ENCODE measurements at regions not wholly inside any gene's neighbourhood (a gene's known extent, or its start where the extent isn't known, plus 50 kb on each side); places are given as distances from the start of the nearest gene placed in this dataset.
"Not testable (repeated sequence)": the region's sequence is repeated elsewhere in the genome, so short reads cannot be mapped to it uniquely, and the experiment has no call there.

DNA sequence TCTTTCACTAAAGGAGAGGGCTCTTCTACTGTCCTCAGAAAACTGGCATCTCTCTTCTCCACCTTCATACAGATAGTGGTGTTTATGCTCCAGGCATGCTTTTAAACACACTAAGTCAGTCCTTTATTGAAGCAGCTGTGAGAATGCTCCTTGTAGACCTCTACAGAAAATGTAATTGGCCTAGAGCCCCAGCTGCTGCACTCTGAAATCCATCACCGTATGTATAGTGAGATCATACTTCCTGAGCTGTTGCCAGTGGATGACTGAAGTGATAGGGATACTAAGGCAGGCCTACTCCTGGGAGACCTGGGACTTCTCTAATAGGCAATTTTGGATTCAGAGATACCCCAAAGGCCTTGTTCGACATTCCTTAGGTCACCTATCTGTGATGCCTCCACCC, 535.4 kb downstream of the RPS29 start:
- 56% methylated on average over 1 of the region's 2 CpGs for WGBS (ENCODE audit: insufficient coverage)
- H3K36me3 ChIP-seq (ENCODE audit: control insufficient read depth in 2 of 2, extremely low read depth in 1 of 2, insufficient read depth in 1 of 2, low read length in 1 of 2), result no peaks in the 10 kb centered on the region
- Mint-ChIP-seq H3K27me3 (no peaks in the 10 kb centered on the region), H3K4me1 (no peaks in the 10 kb centered on the region), H3K36me3 (no peaks in the 10 kb centered on the region), H3K4me3 (no peak overlapping the region), H3K9me3 (peaks cover 0 to 10% (median 0%) of the 10 kb centered on the region in 3 donors), H3K27ac (no peak overlapping the region)
- no peak for ATAC-seq (replicated peaks in 1 of 4)
- no peaks in the 10 kb centered on the region for H3K27me3 ChIP-seq (replicated peaks in 1 of 2; ENCODE audit: control insufficient read depth in 2 of 2, extremely low read depth in 1 of 2, insufficient read depth in 2 of 2, low read length in 1 of 2)
- no peak for DNase-seq
- no peaks in the 10 kb centered on the region for H3K4me1 ChIP-seq (ENCODE audit: control insufficient read depth in 1 of 2, extremely low read depth in 1 of 2, insufficient read depth in 2 of 2, low read length in 2 of 2)
- ChIA-PET CTCF (no interaction called here), POLR2A (no interaction called here)
- H3K9me3 ChIP-seq, result no peaks in the 10 kb centered on the region
- no peak overlapping the region for H3K27ac ChIP-seq (ENCODE audit: low read length)
- no peak overlapping the region for H3K4me3 ChIP-seq (ENCODE audit: control insufficient read depth in 1 of 2, extremely low read depth in 1 of 2, low read length in 1 of 2)

DNA sequence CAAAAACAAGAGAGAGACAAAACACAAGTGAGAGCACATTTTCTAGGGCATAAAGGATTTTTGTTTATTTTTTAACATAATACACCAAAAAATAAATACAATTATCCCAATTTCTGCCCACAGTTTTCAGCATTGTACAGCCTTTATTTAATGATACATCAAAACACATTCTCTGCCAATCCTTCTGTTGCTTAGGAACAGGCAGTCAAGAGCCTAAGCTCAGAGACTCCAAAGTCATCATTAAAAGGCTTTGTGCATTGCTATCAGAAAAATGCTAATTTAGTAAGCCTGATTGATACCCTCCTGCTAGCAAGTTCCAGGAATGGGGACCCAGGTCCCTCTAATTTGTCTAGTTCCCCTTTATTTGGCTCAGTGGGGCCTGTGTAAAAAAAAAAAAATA, 536.5 kb downstream of the RPS29 start:
- Histone ChIP-seq H3K36me3 (ENCODE audit: control insufficient read depth in 2 of 2, extremely low read depth in 1 of 2, insufficient read depth in 1 of 2, low read length in 1 of 2) (no peaks in the 10 kb centered on the region), H3K27ac (ENCODE audit: low read length) (no peak overlapping the region), H3K27me3 (replicated peaks in 1 of 2; ENCODE audit: control insufficient read depth in 2 of 2, extremely low read depth in 1 of 2, insufficient read depth in 2 of 2, low read length in 1 of 2) (no peaks in the 10 kb centered on the region), H3K4me1 (ENCODE audit: control insufficient read depth in 1 of 2, extremely low read depth in 1 of 2, insufficient read depth in 2 of 2, low read length in 2 of 2) (no peaks in the 10 kb centered on the region), H3K9me3 (no peaks in the 10 kb centered on the region), H3K4me3 (ENCODE audit: control insufficient read depth in 1 of 2, extremely low read depth in 1 of 2, low read length in 1 of 2) (no peak overlapping the region)
- Mint-ChIP-seq H3K4me1 (no peaks in the 10 kb centered on the region), H3K9me3 (peaks cover 0 to 10% (median 0%) of the 10 kb centered on the region in 3 donors), H3K27me3 (no peaks in the 10 kb centered on the region), H3K36me3 (no peaks in the 10 kb centered on the region), H3K27ac (no peak overlapping the region), H3K4me3 (no peak overlapping the region)
- DNase-seq (no peak), ATAC-seq (replicated peaks in 1 of 4) (no peak)
- ChIA-PET POLR2A (no interaction called here), CTCF (no interaction called here)

DNA sequence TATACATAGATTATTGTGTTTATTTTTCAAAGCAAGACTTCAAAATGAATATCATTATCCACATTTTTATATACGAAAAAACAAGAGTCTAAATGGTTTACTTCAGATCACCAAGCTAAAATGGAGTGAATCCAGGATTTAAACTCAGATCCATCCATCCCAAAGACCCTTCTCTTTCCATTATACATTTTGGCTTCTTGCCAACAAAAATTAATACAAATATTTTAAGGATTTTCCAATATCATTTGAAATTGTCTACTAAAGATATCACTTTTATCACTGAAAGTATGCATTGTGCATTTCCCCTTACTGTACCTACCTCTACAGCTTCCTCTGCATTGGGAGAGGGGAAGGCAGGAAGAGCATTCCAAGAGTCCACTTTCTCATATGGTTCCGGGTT, 541.2 kb downstream of the RPS29 start:
- H3K27me3 Mint-ChIP-seq, result no peaks in the 10 kb centered on the region
- 89% methylated on average over 1 of the region's 2 CpGs for WGBS (ENCODE audit: insufficient coverage)

DNA sequence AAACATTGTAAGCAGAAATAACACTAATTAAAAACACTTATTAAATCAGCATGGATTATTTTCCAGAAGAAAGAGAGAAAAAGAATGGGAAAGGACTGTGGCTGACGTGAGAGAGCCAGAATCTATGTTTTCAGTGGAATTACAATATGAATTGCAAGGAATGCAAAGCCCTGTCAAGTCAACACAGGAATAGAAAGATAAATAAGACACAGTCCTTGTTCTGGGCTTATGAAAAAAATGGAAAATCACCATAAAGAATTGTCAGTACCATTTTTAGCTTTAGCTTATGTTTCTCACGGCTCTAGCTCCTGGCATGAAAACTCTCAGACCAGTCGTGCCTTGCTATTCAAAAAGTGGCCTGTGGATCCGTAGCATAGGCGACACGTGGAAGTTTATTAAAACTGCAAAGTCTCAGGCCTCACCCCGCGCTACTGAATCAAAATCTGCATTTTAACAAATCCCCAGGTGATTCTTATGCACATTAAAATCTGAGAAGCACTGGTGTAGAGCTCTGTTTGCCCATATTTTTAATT, 549.1 kb downstream of the RPS29 start:
- Histone ChIP-seq H3K9me3 (no peaks in the 10 kb centered on the region), H3K27me3 (replicated peaks in 1 of 2; ENCODE audit: control insufficient read depth in 2 of 2, extremely low read depth in 1 of 2, insufficient read depth in 2 of 2, low read length in 1 of 2) (no peaks in the 10 kb centered on the region), H3K4me1 (ENCODE audit: control insufficient read depth in 1 of 2, extremely low read depth in 1 of 2, insufficient read depth in 2 of 2, low read length in 2 of 2) (no peaks in the 10 kb centered on the region), H3K27ac (ENCODE audit: low read length) (no peak overlapping the region), H3K4me3 (ENCODE audit: control insufficient read depth in 1 of 2, extremely low read depth in 1 of 2, low read length in 1 of 2) (no peak overlapping the region), H3K36me3 (ENCODE audit: control insufficient read depth in 2 of 2, extremely low read depth in 1 of 2, insufficient read depth in 1 of 2, low read length in 1 of 2) (no peaks in the 10 kb centered on the region)
- no peaks in the 10 kb centered on the region for H3K4me1 Mint-ChIP-seq
- CTCF ChIA-PET, result no interaction called here
- POLR2A ChIA-PET, result no interaction called here
- DNase-seq (no peak), ATAC-seq (replicated peaks in 1 of 4) (no peak)
- no peaks in the 10 kb centered on the region for H3K36me3 Mint-ChIP-seq
- no peak overlapping the region for H3K27ac Mint-ChIP-seq
- H3K4me3 Mint-ChIP-seq, result no peak overlapping the region
- H3K27me3 Mint-ChIP-seq, result peaks cover 0 to 3% of the 10 kb centered on the region in 2 donors
- WGBS (ENCODE audit: insufficient coverage), result 86% methylated on average over 1 of the region's 8 CpGs
- H3K9me3 Mint-ChIP-seq, result peaks cover 0 to 5% (median 0%) of the 10 kb centered on the region in 3 donors

More for the DNA sequence above, 541.2 kb downstream of the RPS29 start:
- ChIA-PET POLR2A (interaction anchor here in 1 of 2 donors (0.6 kb wide), 1 partner anchor 18 kb away, joined by 3 read pairs; no protein-coding TSS in a partner anchor), CTCF (no interaction called here)
- H3K27ac ChIP-seq (ENCODE audit: low read length), result no peak overlapping the region
- no peaks in the 10 kb centered on the region for H3K4me1 Mint-ChIP-seq
- no peaks in the 10 kb centered on the region for H3K36me3 ChIP-seq (ENCODE audit: control insufficient read depth in 2 of 2, extremely low read depth in 1 of 2, insufficient read depth in 1 of 2, low read length in 1 of 2)
- H3K36me3 Mint-ChIP-seq, result no peaks in the 10 kb centered on the region
- H3K27me3 ChIP-seq (replicated peaks in 1 of 2; ENCODE audit: control insufficient read depth in 2 of 2, extremely low read depth in 1 of 2, insufficient read depth in 2 of 2, low read length in 1 of 2), result no peaks in the 10 kb centered on the region
- no peak overlapping the region for H3K27ac Mint-ChIP-seq
- ATAC-seq (replicated peaks in 1 of 4) (no peak), DNase-seq (no peak)
- no peaks in the 10 kb centered on the region for H3K9me3 ChIP-seq
- H3K4me3 Mint-ChIP-seq, result no peak overlapping the region
- peaks cover 0 to 5% (median 0%) of the 10 kb centered on the region in 3 donors for H3K9me3 Mint-ChIP-seq
- H3K4me3 ChIP-seq (ENCODE audit: control insufficient read depth in 1 of 2, extremely low read depth in 1 of 2, low read length in 1 of 2), result no peak overlapping the region
- H3K4me1 ChIP-seq (ENCODE audit: control insufficient read depth in 1 of 2, extremely low read depth in 1 of 2, insufficient read depth in 2 of 2, low read length in 2 of 2), result no peaks in the 10 kb centered on the region

DNA sequence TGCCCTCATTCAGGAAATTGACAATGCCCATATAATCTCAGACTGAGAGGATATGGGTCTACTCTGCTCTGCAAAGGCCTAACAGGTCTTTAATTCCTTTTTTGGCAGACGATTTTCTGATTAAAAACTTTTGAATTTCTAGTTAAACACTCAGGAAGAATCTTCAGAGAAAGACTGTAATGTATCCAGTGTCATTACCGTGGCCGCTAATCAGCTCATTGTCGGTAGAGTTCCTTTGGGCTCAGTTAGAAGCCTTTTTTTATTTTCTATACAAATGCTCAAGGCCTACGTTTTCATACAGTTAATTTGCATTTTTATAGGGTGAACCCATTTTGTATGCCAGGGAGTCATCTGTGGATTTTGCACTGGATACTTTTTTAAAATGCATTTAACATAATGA, 549.9 kb downstream of the RPS29 start:
- DNase-seq, result no peak
- Histone ChIP-seq H3K27me3 (replicated peaks in 1 of 2; ENCODE audit: control insufficient read depth in 2 of 2, extremely low read depth in 1 of 2, insufficient read depth in 2 of 2, low read length in 1 of 2) (no peaks in the 10 kb centered on the region), H3K4me1 (ENCODE audit: control insufficient read depth in 1 of 2, extremely low read depth in 1 of 2, insufficient read depth in 2 of 2, low read length in 2 of 2) (no peaks in the 10 kb centered on the region), H3K4me3 (ENCODE audit: control insufficient read depth in 1 of 2, extremely low read depth in 1 of 2, low read length in 1 of 2) (no peak overlapping the region), H3K27ac (ENCODE audit: low read length) (no peak overlapping the region), H3K9me3 (no peaks in the 10 kb centered on the region), H3K36me3 (ENCODE audit: control insufficient read depth in 2 of 2, extremely low read depth in 1 of 2, insufficient read depth in 1 of 2, low read length in 1 of 2) (no peaks in the 10 kb centered on the region)
- ChIA-PET CTCF (no interaction called here), POLR2A (no interaction called here)
- Mint-ChIP-seq H3K4me1 (no peaks in the 10 kb centered on the region), H3K9me3 (peaks cover 0 to 5% (median 0%) of the 10 kb centered on the region in 3 donors), H3K4me3 (no peak overlapping the region), H3K27me3 (peaks cover 0 to 3% of the 10 kb centered on the region in 2 donors), H3K27ac (no peak overlapping the region), H3K36me3 (no peaks in the 10 kb centered on the region)
- WGBS (ENCODE audit: insufficient coverage), result 17% methylated on average over 1 of the region's 5 CpGs
- no peak for ATAC-seq (replicated peaks in 1 of 4)

DNA sequence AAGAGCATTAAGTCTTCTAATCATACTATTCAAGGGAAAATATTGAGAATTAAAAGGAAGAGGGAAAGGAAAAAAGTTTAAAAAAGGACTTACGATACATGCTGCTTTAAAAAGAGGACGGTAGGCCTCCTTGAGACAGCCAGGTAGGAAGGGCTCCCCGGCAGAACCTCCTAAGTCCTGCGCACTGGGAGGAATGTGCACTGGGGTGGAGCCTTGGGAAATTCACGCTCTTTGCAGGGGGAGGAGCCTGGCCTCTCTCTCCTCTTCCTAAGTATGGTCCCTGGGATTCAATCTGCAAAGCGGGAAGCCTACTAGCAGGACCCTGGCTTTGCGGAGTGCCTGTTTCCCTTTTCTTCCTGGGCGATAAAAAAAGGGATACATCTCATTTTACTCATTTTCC, 553.0 kb downstream of the RPS29 start:
- Histone ChIP-seq H3K27me3 (replicated peaks in 1 of 2; ENCODE audit: control insufficient read depth in 2 of 2, extremely low read depth in 1 of 2, insufficient read depth in 2 of 2, low read length in 1 of 2) (no peaks in the 10 kb centered on the region), H3K4me1 (ENCODE audit: control insufficient read depth in 1 of 2, extremely low read depth in 1 of 2, insufficient read depth in 2 of 2, low read length in 2 of 2) (no peaks in the 10 kb centered on the region), H3K4me3 (ENCODE audit: control insufficient read depth in 1 of 2, extremely low read depth in 1 of 2, low read length in 1 of 2) (no peak overlapping the region), H3K27ac (ENCODE audit: low read length) (no peak overlapping the region), H3K36me3 (ENCODE audit: control insufficient read depth in 2 of 2, extremely low read depth in 1 of 2, insufficient read depth in 1 of 2, low read length in 1 of 2) (no peaks in the 10 kb centered on the region), H3K9me3 (no peaks in the 10 kb centered on the region)
- WGBS (ENCODE audit: insufficient coverage), result 89% methylated on average over 5 of the region's 8 CpGs
- POLR2A ChIA-PET, result no interaction called here
- H3K4me1 Mint-ChIP-seq, result no peaks in the 10 kb centered on the region
- CTCF ChIA-PET, result no interaction called here
- H3K4me3 Mint-ChIP-seq, result no peak overlapping the region
- peaks cover 0 to 3% of the 10 kb centered on the region in 2 donors for H3K27me3 Mint-ChIP-seq
- no peaks in the 10 kb centered on the region for H3K36me3 Mint-ChIP-seq
- H3K9me3 Mint-ChIP-seq, result no peaks in the 10 kb centered on the region
- H3K27ac Mint-ChIP-seq, result no peak overlapping the region
- DNase-seq, result no peak
- ATAC-seq (replicated peaks in 1 of 4), result no peak

DNA sequence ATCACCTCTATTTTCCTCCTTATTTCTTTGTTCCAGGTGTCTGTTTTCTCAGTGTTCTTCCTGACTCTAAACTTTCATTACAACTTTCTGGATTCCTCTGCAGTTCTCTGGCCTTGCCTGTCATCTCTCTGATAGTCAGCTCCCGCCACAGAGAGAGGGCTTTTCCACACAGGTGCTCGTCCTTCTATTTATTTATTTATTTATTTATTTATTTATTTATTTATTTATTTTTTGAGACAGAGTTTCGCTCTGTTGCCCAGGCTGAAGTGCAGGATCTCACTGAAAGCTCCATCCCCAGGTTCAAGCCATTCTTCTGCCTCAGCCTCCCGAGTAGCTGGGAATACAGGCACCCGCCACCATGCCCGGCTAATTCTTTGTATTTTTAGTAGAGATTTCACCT, 554.5 kb downstream of the RPS29 start:
- not testable (repeated sequence) for H3K27me3 ChIP-seq (replicated peaks in 1 of 2; ENCODE audit: control insufficient read depth in 2 of 2, extremely low read depth in 1 of 2, insufficient read depth in 2 of 2, low read length in 1 of 2); H3K4me3 ChIP-seq (ENCODE audit: control insufficient read depth in 1 of 2, extremely low read depth in 1 of 2, low read length in 1 of 2)

More for the DNA sequence above, 554.5 kb downstream of the RPS29 start:
- H3K27me3 Mint-ChIP-seq; H3K4me1 Mint-ChIP-seq; H3K9me3 Mint-ChIP-seq; H3K27ac ChIP-seq (ENCODE audit: low read length); CTCF ChIA-PET; H3K4me3 Mint-ChIP-seq; ATAC-seq (replicated peaks in 1 of 4); DNase-seq; POLR2A ChIA-PET; H3K9me3 ChIP-seq; H3K36me3 Mint-ChIP-seq; H3K27ac Mint-ChIP-seq; H3K4me1 ChIP-seq (ENCODE audit: control insufficient read depth in 1 of 2, extremely low read depth in 1 of 2, insufficient read depth in 2 of 2, low read length in 2 of 2); H3K36me3 ChIP-seq (ENCODE audit: control insufficient read depth in 2 of 2, extremely low read depth in 1 of 2, insufficient read depth in 1 of 2, low read length in 1 of 2): not testable (repeated sequence)
- no CpG with 5 or more reads among the region's 6 CpGs for WGBS (ENCODE audit: insufficient coverage)
